Uterus (tissue), 2 donors: ENCODE measurements at regions not wholly inside any gene's neighbourhood (a gene's known extent, or its start where the extent isn't known, plus 50 kb on each side); places are given as distances from the start of the nearest gene placed in this dataset.

Experiments
- POLR2A ChIP-seq, 2 donors: fragments of 450-650 bp; IDR thresholded peaks; one replicate each; pipeline ENCODE4 v1.6.1; 2016; ENCODE audit warnings: antibody characterized with exemption in 2 of 2, mild to moderate bottlenecking in 1 of 2, moderate library complexity in 1 of 2
- TF ChIP-seq, protein P1 (sequence below), 4 experiments: fragments of 200-600 bp in 2 of 4; fragments of 450-650 bp in 2 of 4; sonication (generic) in 2 of 4; IDR thresholded peaks; one replicate each; pipeline ENCODE4 v1.5.1; 2016 to 2019; ENCODE audit warnings: antibody characterized with exemption in 4 of 4, mild to moderate bottlenecking in 2 of 4, moderate library complexity in 1 of 4

DNA sequence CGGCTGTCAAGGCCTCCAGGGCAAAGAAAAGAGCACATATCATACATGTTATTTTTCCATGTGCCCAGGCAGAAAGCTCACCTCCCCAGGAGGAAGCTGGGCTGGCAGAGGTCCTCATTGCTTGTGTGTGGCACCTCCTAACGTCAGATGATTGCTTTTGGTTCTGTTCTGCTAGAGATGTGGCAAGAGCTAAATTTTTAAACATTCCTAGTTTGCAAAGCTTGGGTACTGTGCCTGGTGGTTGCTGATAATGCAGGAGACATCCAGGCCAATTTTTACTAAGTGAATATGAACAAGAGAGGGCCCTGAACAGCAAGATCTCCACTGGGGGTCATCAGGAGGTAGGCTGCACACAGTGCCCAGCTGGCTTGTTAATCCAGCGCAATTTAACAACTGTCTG, 93.9 kb downstream of the TBX19 start:
- TF ChIP-seq, protein P1, sequence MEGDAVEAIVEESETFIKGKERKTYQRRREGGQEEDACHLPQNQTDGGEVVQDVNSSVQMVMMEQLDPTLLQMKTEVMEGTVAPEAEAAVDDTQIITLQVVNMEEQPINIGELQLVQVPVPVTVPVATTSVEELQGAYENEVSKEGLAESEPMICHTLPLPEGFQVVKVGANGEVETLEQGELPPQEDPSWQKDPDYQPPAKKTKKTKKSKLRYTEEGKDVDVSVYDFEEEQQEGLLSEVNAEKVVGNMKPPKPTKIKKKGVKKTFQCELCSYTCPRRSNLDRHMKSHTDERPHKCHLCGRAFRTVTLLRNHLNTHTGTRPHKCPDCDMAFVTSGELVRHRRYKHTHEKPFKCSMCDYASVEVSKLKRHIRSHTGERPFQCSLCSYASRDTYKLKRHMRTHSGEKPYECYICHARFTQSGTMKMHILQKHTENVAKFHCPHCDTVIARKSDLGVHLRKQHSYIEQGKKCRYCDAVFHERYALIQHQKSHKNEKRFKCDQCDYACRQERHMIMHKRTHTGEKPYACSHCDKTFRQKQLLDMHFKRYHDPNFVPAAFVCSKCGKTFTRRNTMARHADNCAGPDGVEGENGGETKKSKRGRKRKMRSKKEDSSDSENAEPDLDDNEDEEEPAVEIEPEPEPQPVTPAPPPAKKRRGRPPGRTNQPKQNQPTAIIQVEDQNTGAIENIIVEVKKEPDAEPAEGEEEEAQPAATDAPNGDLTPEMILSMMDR (IDR thresholded peaks at IDR 0.05) = no peak
- TF ChIP-seq POLR2A (IDR thresholded peaks at IDR 0.05) = no peak
